HL-60 (cell line): ENCODE measurements at regions not wholly inside any gene's neighbourhood (a gene's known extent, or its start where the extent isn't known, plus 50 kb on each side); places are given as distances from the start of the nearest gene placed in this dataset.

Experiments
- DNase-seq, 2 experiments: peaks; one replicate each; pipeline ENCODE4 v3.0.0-alpha.2; 2010 to 2020; ENCODE audit warnings: low read depth in 1 of 2, low spot score in 1 of 2
- H3K27ac ChIP-seq: fragments of 250-450 bp; sonication (Bioruptor Pico); replicated peaks from 2 replicates; pipeline ENCODE4 v1.5.1; 2020; ENCODE audit warnings: mild to moderate bottlenecking, moderate library complexity
- H3K27me3 ChIP-seq: fragments of 250-450 bp; sonication (Bioruptor Pico); 2 replicates; pipeline ENCODE4 v1.5.1; 2021; ENCODE audit warnings: mild to moderate bottlenecking, moderate library complexity; ENCODE audit not compliant: insufficient read depth, poor library complexity, severe bottlenecking
- H3K4me3 ChIP-seq: replicated peaks from 2 replicates; pipeline ENCODE4 v1.5.1; 2011; ENCODE audit warnings: mild to moderate bottlenecking, control low read depth, low read length; ENCODE audit not compliant: insufficient read depth
- CTCF ChIP-seq: IDR thresholded peaks from one replicate; pipeline ENCODE4 v1.5.1; 2011; ENCODE audit warnings: low read length, control low read depth, inconsistent platforms; ENCODE audit not compliant: insufficient read depth
- GABPA ChIP-seq: IDR thresholded peaks from 2 replicates; pipeline ENCODE4 v1.6.1; 2012; ENCODE audit warnings: low read depth
- POLR2AphosphoS5 ChIP-seq: IDR thresholded peaks from 2 replicates; pipeline ENCODE4 v1.6.1; 2012; ENCODE audit warnings: low read depth
- REST ChIP-seq: IDR thresholded peaks from 2 replicates; pipeline ENCODE4 v1.6.1; 2012; ENCODE audit warnings: low read depth; ENCODE audit not compliant: insufficient replicate concordance
- SPI1 ChIP-seq: IDR thresholded peaks from 2 replicates; pipeline ENCODE4 v1.6.1; 2012; ENCODE audit warnings: low read depth, mild to moderate bottlenecking, borderline replicate concordance

- no peak for DNase-seq
- no peak for TF ChIP-seq CTCF
- TF ChIP-seq GABPA = no peak
- no peak for TF ChIP-seq POLR2AphosphoS5
- no peak for TF ChIP-seq REST
- Histone ChIP-seq H3K27ac (no peak overlapping the region), H3K27me3 (peaks cover 4% of the 10 kb centered on the region), H3K4me3 (no peak overlapping the region)
Observed at GRCh38 chr3:170776887-170777563, 93.0 kb downstream of the RPL22L1 start.

DNA sequence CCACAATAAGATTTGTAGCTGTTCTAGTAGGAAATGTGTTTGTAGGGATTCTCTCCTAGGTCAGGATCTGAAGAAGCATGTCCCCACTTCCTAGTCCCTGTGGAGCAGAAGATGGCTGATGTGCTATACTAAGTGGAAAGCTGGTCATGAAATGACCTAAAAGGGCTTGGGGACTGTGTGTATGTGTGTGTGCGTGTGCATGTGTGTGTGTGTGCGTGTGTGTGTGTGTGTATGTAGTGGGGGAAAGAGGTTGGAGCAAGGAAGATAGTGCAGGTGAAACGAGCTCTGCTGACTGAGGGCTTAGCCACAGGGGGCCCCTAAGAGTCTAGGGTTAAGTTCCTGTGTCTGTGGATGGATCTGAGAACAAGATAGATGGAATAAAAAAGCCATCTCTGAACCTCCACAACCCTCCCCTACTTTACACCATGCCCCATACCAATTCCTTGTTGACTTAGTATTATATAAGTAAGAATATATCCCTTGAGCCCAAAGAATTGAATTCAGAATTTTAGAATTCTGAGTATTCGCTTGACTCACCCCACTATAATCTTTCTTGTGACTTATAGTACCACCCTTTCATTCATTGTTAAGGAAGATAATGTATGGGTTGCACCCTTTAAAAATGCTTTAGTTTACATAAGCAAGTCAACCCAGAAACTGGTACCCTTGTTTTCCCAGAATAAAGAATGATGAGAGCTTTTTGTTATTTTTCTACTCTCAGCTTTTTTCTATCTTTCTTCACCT, 96.1 kb downstream of the RPL22L1 start:
- Histone ChIP-seq H3K27me3 (peaks cover 4% of the 10 kb centered on the region), H3K4me3 (no peak overlapping the region), H3K27ac (no peak overlapping the region)
- no peak for DNase-seq
- TF ChIP-seq REST = no peak
- no peak for TF ChIP-seq GABPA
- no peak for TF ChIP-seq SPI1
- TF ChIP-seq CTCF = no peak
- no peak for TF ChIP-seq POLR2AphosphoS5

- Histone ChIP-seq H3K4me3 (no peak overlapping the region), H3K27ac (no peak overlapping the region), H3K27me3 (peaks cover 4% of the 10 kb centered on the region)
- TF ChIP-seq SPI1 (no peak), REST (no peak), CTCF (no peak), POLR2AphosphoS5 (no peak), GABPA (no peak)
- DNase-seq = no peak
Observed at GRCh38 chr3:170772175-170772574, 97.8 kb downstream of the RPL22L1 start.
